Kidney epithelial cell (primary cell): ENCODE measurements at regions not wholly inside any gene's neighbourhood (a gene's known extent, or its start where the extent isn't known, plus 50 kb on each side); places are given as distances from the start of the nearest gene placed in this dataset.

Experiments
- DNase-seq: peaks from one replicate; pipeline ENCODE4 v3.0.0-alpha.2; 2010; ENCODE audit warnings: low read depth
- H3K27me3 ChIP-seq: 2 replicates; pipeline ENCODE4 v1.6.0; 2011; ENCODE audit warnings: low read length; ENCODE audit not compliant: control insufficient read depth, insufficient read depth
- H3K36me3 ChIP-seq: 2 replicates; pipeline ENCODE4 v1.5.1; 2011; ENCODE audit warnings: low read length; ENCODE audit not compliant: control insufficient read depth, insufficient read depth
- H3K4me3 ChIP-seq: 2 replicates; pipeline ENCODE4 v1.5.1; 2011; ENCODE audit warnings: low read depth, mild to moderate bottlenecking, control low read depth, low read length
- TF ChIP-seq, protein P1 (sequence below): IDR thresholded peaks from 2 replicates; pipeline ENCODE4 v1.5.1; 2011; ENCODE audit warnings: mild to moderate bottlenecking, moderate library complexity, low read length, control low read depth, inconsistent platforms; ENCODE audit not compliant: insufficient read depth, poor library complexity, severe bottlenecking

DNA sequence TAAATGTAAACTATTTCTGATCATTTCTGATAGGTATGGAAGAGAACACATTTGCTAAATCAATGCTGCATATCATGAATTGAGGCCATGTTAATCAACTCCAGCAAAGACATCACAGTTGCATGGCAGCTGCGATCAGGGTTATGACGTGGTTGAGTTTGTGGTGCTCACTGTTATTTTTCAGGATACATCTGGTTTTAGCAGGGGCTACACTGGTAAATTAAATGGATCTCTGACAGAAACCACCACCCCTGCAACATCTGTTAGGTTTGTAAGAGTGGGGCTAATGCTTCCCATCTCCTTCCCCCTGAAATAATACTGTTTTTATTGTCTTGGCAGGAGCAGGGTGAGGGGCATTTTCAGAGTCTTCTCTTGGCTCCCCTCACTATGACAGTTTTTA is 444.4 kb upstream of the ZNF507 start:
- no peaks in the 10 kb centered on the region for H3K36me3 ChIP-seq
- TF ChIP-seq, protein P1, sequence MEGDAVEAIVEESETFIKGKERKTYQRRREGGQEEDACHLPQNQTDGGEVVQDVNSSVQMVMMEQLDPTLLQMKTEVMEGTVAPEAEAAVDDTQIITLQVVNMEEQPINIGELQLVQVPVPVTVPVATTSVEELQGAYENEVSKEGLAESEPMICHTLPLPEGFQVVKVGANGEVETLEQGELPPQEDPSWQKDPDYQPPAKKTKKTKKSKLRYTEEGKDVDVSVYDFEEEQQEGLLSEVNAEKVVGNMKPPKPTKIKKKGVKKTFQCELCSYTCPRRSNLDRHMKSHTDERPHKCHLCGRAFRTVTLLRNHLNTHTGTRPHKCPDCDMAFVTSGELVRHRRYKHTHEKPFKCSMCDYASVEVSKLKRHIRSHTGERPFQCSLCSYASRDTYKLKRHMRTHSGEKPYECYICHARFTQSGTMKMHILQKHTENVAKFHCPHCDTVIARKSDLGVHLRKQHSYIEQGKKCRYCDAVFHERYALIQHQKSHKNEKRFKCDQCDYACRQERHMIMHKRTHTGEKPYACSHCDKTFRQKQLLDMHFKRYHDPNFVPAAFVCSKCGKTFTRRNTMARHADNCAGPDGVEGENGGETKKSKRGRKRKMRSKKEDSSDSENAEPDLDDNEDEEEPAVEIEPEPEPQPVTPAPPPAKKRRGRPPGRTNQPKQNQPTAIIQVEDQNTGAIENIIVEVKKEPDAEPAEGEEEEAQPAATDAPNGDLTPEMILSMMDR = no peak
- no peaks in the 10 kb centered on the region for H3K27me3 ChIP-seq
- no peak overlapping the region for H3K4me3 ChIP-seq
- no peak for DNase-seq

DNA sequence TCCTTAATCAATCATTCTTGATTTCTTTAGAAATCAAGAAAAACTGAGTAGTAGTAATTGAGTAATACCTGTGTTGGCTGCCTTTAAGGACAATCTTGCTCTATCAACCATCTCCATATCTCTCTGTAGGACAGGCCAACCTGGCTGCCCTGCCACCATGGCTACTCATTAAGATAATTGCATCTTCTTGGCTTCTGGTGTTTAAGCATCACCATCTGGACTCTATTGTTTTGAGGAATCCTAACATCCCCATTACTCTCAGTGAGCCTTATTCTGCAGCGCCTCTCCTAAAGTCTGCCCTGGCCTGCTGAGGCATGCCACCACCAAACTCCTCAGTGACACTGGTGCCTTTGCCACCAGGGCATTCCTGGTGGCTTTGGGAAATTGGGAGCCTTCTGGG is 442.6 kb upstream of the ZNF507 start:
- no peak for DNase-seq
- Histone ChIP-seq H3K4me3 (no peak overlapping the region), H3K27me3 (no peaks in the 10 kb centered on the region), H3K36me3 (no peaks in the 10 kb centered on the region)
- TF ChIP-seq, protein P1 = no peak

DNA sequence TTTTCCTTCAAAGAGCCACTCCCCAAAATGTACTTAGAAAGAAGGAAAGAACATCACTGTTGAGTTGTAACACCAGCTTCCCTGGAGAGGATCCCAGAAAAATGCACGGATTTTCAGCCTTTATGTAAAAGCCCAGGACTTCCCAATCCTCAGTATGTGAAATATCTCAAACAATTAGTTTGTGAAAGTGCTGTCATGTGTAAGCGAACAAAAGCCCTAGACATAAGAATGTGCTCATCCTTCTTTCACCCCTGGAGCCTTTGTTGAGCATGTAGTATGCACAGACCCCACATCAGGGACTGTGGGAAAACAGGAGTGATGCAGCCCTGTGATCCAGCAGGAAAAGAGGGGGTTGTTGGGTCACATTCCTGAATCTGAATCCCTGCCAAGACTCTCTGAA is 441.4 kb upstream of the ZNF507 start:
- H3K27me3 ChIP-seq = no peaks in the 10 kb centered on the region
- DNase-seq = no peak
- H3K36me3 ChIP-seq = no peaks in the 10 kb centered on the region
- TF ChIP-seq, protein P1 = no peak
- H3K4me3 ChIP-seq = no peak overlapping the region

GRCh38 chr19:31906111-31906871 is 439.1 kb upstream of the ZNF507 start:
- no peak for DNase-seq
- H3K27me3 ChIP-seq = no peaks in the 10 kb centered on the region
- H3K4me3 ChIP-seq = no peak overlapping the region
- TF ChIP-seq, protein P1 = no peak
- no peaks in the 10 kb centered on the region for H3K36me3 ChIP-seq

DNA sequence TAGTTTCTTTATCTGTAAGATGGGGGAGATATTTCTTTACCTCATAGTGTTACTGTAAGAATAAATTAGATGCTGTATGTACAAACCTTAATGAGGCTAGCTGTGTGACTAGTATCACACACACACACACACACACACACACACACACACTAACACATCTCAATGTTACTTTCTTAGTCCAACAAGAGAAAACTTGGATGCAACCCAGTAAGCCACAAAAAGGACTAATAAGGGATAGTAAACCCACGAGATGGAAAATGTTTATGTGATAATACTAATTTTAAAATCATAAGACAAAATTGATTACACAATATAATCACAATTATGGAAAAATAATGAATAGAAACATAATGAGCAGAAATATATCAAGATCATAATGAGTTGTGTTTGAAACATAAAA is 437.7 kb upstream of the ZNF507 start:
- Histone ChIP-seq H3K36me3 (no peaks in the 10 kb centered on the region), H3K27me3 (no peaks in the 10 kb centered on the region), H3K4me3 (no peak overlapping the region)
- no peak for DNase-seq
- TF ChIP-seq, protein P1 = no peak

DNA sequence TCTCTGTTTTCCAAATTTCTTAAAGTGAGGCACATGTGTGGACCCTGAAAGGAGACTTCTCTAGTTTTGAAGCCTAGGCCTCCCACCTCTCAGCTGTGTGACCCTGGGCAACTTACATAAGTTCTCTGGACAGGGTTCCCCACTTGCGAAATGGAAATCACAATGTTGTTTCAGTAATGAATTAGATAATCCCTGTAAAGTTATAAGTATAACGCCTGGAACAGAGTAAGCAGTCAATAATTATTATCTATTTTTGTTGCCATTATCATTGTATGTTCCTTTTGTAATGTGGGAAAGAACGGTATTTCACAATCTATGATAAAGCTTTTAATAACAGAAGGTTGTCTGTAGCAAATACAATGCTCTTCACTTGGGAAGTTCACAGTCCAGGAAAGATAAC is 437.3 kb upstream of the ZNF507 start:
- no peaks in the 10 kb centered on the region for H3K36me3 ChIP-seq
- H3K4me3 ChIP-seq = no peak overlapping the region
- TF ChIP-seq, protein P1 = no peak
- no peaks in the 10 kb centered on the region for H3K27me3 ChIP-seq
- no peak for DNase-seq
